ENCODE measurements at regions not wholly inside any gene's neighbourhood (a gene's known extent, or its start where the extent isn't known, plus 50 kb on each side); places are given as distances from the start of the nearest gene placed in this dataset.

- Histone ChIP-seq H3K4me1 (ENCODE audit: control insufficient read depth, insufficient read depth, low read length) (no peaks in the 10 kb centered on the region), H3K36me3 (ENCODE audit: control insufficient read depth in 2 of 2, insufficient read depth in 1 of 2, low read length in 2 of 2) (no peaks in the 10 kb centered on the region), H3K9me3 (ENCODE audit: control insufficient read depth, insufficient read depth, low read depth, low read length) (peaks cover 3% of the 10 kb centered on the region; the same call in 1 of the 2 replicates), H3K27ac (ENCODE audit: extremely low read depth, low read depth, low read length) (no peak overlapping the region), H3K4me3 (ENCODE audit: low read depth, low read length) (no peak overlapping the region)
- CTCF ChIA-PET, result no interaction called here
- no peak for TF ChIP-seq ZNF580 (tag by site-specific recombination; IDR thresholded peaks at IDR 0.05)
- no peak for TF ChIP-seq RBAK (tag by site-specific recombination; IDR thresholded peaks at IDR 0.05)
- no peak for TF ChIP-seq GLI4 (tag by site-specific recombination; IDR thresholded peaks at IDR 0.05)
- TF ChIP-seq ZNF311 (tag by site-specific recombination; IDR thresholded peaks at IDR 0.05; ENCODE audit: borderline replicate concordance), result no peak
- no peak for TF ChIP-seq ZNF366 (tag by site-specific recombination; conservative IDR thresholded peaks at IDR 0.05)
- TF ChIP-seq ZEB2 (tag by site-specific recombination; IDR thresholded peaks at IDR 0.05), result no peak
- TF ChIP-seq, protein P1, sequence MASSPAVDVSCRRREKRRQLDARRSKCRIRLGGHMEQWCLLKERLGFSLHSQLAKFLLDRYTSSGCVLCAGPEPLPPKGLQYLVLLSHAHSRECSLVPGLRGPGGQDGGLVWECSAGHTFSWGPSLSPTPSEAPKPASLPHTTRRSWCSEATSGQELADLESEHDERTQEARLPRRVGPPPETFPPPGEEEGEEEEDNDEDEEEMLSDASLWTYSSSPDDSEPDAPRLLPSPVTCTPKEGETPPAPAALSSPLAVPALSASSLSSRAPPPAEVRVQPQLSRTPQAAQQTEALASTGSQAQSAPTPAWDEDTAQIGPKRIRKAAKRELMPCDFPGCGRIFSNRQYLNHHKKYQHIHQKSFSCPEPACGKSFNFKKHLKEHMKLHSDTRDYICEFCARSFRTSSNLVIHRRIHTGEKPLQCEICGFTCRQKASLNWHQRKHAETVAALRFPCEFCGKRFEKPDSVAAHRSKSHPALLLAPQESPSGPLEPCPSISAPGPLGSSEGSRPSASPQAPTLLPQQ (tag by site-specific recombination; IDR thresholded peaks at IDR 0.05), result no peak
- TF ChIP-seq ZNF214 (tag by site-specific recombination; IDR thresholded peaks at IDR 0.05; ENCODE audit: borderline replicate concordance), result no peak
- no peak for TF ChIP-seq SCRT2 (tag by site-specific recombination; IDR thresholded peaks at IDR 0.05)
- TF ChIP-seq MYNN (tag by site-specific recombination; IDR thresholded peaks at IDR 0.05; ENCODE audit: borderline replicate concordance), result no peak
- TF ChIP-seq ZNF354C (tag by site-specific recombination; IDR thresholded peaks at IDR 0.05; ENCODE audit: borderline replicate concordance, low read depth), result no peak
- TF ChIP-seq ZNF561 (tag by site-specific recombination; IDR thresholded peaks at IDR 0.05; ENCODE audit: borderline replicate concordance), result no peak
- no peak for TF ChIP-seq IKZF3 (tag by site-specific recombination; IDR thresholded peaks at IDR 0.05)
- TF ChIP-seq ZFP3 (tag by site-specific recombination; IDR thresholded peaks at IDR 0.05; ENCODE audit: low read depth), result no peak
- no peak for TF ChIP-seq ZNF391 (tag by site-specific recombination; IDR thresholded peaks at IDR 0.05; ENCODE audit: borderline replicate concordance, low read depth)
- TF ChIP-seq ZNF776 (tag by site-specific recombination; IDR thresholded peaks at IDR 0.05; ENCODE audit: borderline replicate concordance), result no peak
- POLR2A ChIA-PET, result no interaction called here
Measured at GRCh38 chrX:40835526-40835925, 100.2 kb upstream of the MED14 start.

DNA sequence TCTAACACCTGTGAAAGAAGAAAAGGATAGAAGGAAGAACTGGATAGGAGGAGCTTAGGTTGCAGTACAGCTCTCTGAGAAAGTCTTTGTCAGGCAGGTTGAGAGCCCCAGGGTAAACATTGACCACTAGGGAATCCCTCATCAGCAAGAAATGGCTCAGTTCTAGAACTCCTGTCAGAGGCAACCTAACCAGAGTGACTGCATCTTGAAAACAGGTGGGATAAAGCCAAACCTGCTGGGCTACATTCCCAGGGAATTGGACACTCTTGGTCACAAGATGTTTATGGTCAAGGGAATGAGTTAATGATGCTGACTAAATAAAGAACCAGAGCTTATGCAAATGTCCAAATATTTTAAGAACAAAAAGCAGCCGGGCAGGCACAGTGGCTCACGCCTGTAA, 108.3 kb upstream of the MED14 start:
- Histone ChIP-seq H3K9me3 (ENCODE audit: control insufficient read depth, insufficient read depth, low read depth, low read length) (peaks cover 4% of the 10 kb centered on the region), H3K4me3 (ENCODE audit: low read depth, low read length) (no peak overlapping the region), H3K27ac (ENCODE audit: extremely low read depth, low read depth, low read length) (no peak overlapping the region), H3K4me1 (ENCODE audit: control insufficient read depth, insufficient read depth, low read length) (no peaks in the 10 kb centered on the region), H3K36me3 (ENCODE audit: control insufficient read depth in 2 of 2, insufficient read depth in 1 of 2, low read length in 2 of 2) (no peaks in the 10 kb centered on the region)
- CTCF ChIA-PET, result interaction anchor here (0.7 to 1.0 kb wide), 3 partner anchors 50 to 198 kb away, joined by 3 to 6 read pairs (median 4); no protein-coding TSS in a partner anchor
- TF ChIP-seq KLF9 (tag by site-specific recombination; IDR thresholded peaks at IDR 0.05; ENCODE audit: low read depth) (no peak), ZNF629 (tag by site-specific recombination; IDR thresholded peaks at IDR 0.05) (no peak), KLF17 (tag by site-specific recombination; IDR thresholded peaks at IDR 0.05) (no peak), KLF1 (tag by site-specific recombination; IDR thresholded peaks at IDR 0.05) (no peak), ELK4 (IDR thresholded peaks at IDR 0.05; ENCODE audit: borderline replicate concordance, low read depth, low read length) (no peak), ZNF701 (tag by site-specific recombination; IDR thresholded peaks at IDR 0.05) (no peak)
- POLR2A ChIA-PET, result interaction anchor here (1.1 kb wide), 1 partner anchor 108 kb away, joined by 3 read pairs; the partner anchor contains the start of gene MED14

Measured in HEK293 (cell line).